Natural killer cell treated with Interleukin-12 subunit alpha and Interleukin-12 subunit beta and Interleukin-15 and Interleukin-18, amount 100 ng/mL, for 72 hours (primary cell): ENCODE measurements at regions not wholly inside any gene's neighbourhood (a gene's known extent, or its start where the extent isn't known, plus 50 kb on each side); places are given as distances from the start of the nearest gene placed in this dataset.

ENCODE experiments used
- ATAC-seq, 2 donors: fragments of 150-1000 bp; cut with Tn5 transposase in 1 of 2; sonication (Bioruptor Pico), chemical (Tn5 transposase) in 1 of 2; 2 replicates each; pipeline ENCODE4 v1.10.0; 2021
- DNase-seq: peaks from one replicate; pipeline ENCODE4 v3.0.0; 2022; ENCODE audit warnings: low spot score
- H3K27ac Mint-ChIP-seq, 2 donors: 1 replicate in 1 of 2; 2 replicates in 1 of 2; pipeline ENCODE4 v1.8.0; 2022; ENCODE audit warnings: mixed read lengths in 2 of 2, mild to moderate bottlenecking in 1 of 2, moderate library complexity in 1 of 2
- H3K27me3 Mint-ChIP-seq, 2 donors: 1 replicate in 1 of 2; 2 replicates in 1 of 2; pipeline ENCODE4 v1.8.0; 2022; ENCODE audit warnings: mixed read lengths in 2 of 2
- H3K36me3 Mint-ChIP-seq: one replicate; pipeline ENCODE4 v1.8.0; 2022; ENCODE audit warnings: mixed read lengths
- H3K4me1 Mint-ChIP-seq, 2 donors: 1 replicate in 1 of 2; 2 replicates in 1 of 2; pipeline ENCODE4 v1.8.0; 2022; ENCODE audit warnings: low read depth in 2 of 2, mixed read lengths in 2 of 2, mild to moderate bottlenecking in 1 of 2
- H3K4me3 Mint-ChIP-seq: one replicate; pipeline ENCODE4 v1.8.0; 2022; ENCODE audit warnings: mixed read lengths
- H3K9me3 Mint-ChIP-seq: 2 replicates; pipeline ENCODE4 v1.8.0; 2022; ENCODE audit warnings: mixed read lengths

DNA sequence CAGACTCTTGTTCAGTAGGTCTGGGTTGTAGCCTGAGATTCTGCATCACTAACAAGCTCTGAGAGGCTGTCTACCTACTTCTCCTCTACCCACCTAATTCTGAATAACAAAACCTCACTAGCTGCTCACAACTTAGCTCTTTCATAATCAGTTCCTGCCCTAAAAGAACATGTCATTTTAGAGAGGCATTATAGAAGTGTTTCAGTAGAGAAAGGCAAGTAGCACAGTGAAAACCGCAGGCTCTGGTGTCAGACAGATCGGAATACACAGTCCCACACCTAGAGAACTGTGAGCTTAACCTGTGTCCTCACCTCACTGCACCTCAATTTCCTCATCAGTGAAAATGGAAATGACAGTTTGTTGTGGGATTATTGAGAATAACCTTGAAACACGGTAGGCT, 1337.6 kb upstream of the TENM4 start:
- Mint-ChIP-seq H3K9me3 (peaks cover 21% of the 10 kb centered on the region), H3K27ac (no peak overlapping the region), H3K36me3 (peaks cover 5% of the 10 kb centered on the region), H3K4me1 (no peaks in the 10 kb centered on the region), H3K27me3 (no peaks in the 10 kb centered on the region), H3K4me3 (no peak overlapping the region)
- DNase-seq (no peak), ATAC-seq (no peak)

DNA sequence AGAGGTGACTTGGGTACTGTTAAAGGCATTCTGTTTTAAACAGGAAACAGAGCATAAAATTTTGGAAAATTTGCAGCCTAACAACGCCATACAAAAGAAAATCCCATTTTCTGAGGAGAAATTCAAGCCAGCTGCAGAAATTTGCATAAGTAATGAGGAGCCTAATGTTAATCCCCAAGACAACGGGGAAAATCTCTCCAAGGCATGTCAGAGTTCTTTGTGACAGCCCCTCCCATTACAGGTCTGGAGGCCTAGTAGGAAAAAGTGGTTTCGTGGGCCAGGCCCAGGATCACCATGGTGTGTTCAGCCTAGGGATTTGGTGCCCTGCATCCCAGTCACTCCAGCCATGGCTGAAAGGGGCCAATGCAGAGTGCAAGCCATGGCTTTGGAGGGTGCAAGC, 1333.1 kb upstream of the TENM4 start:
- H3K27ac Mint-ChIP-seq, result no peak overlapping the region

DNA sequence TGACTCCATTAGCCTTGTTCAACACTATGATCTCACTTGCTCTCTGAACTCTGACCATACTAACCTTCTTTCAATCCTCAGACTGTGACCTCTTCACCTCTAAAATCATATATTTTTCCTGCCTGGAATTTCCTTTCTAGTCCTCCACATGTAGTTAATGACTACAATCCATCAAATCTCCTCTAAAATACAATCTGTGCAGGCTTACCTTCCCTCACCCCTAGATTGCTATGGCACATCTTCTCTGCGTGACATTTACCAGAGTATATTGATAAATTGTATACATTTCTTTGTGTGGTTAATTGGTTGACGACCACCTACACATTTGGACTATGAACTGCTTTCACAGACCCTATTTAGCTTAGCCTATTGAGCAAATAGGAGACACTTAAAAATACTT, 1330.2 kb upstream of the TENM4 start:
- no peaks in the 10 kb centered on the region for H3K4me1 Mint-ChIP-seq

More for the DNA sequence above, 1333.1 kb upstream of the TENM4 start:
- no peaks in the 10 kb centered on the region for H3K4me1 Mint-ChIP-seq
- no peak overlapping the region for H3K4me3 Mint-ChIP-seq
- H3K27me3 Mint-ChIP-seq, result no peaks in the 10 kb centered on the region
- H3K9me3 Mint-ChIP-seq, result peaks cover 27% of the 10 kb centered on the region
- DNase-seq (no peak), ATAC-seq (no peak)
- H3K36me3 Mint-ChIP-seq, result peaks cover 5% of the 10 kb centered on the region

DNA sequence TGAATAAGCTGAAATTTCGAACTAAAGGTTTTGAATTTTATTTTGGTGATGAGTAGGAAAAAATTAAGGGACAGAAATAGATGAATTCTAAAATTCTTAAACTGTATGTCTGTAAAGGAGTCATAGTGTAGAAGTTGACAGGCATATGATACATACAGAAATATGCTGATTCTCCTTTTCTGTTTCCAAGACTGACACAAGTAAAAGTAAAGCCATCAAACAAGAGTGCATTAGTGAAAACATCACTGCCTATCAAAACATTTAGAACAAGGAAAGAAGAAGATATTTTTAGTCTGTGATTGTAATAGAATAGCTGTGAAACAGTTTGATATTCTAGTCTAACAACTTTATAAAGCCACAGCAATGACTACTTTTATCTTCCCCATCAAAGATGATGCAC, 1318.0 kb upstream of the TENM4 start:
- Mint-ChIP-seq H3K27ac (no peak overlapping the region), H3K9me3 (peaks cover 25% of the 10 kb centered on the region), H3K27me3 (no peaks in the 10 kb centered on the region), H3K4me1 (no peaks in the 10 kb centered on the region), H3K4me3 (no peak overlapping the region), H3K36me3 (peaks cover 4% of the 10 kb centered on the region)
- ATAC-seq (no peak), DNase-seq (no peak)

More for the DNA sequence above, 1330.2 kb upstream of the TENM4 start:
- ATAC-seq (no peak), DNase-seq (no peak)
- H3K27ac Mint-ChIP-seq, result no peak overlapping the region
- H3K27me3 Mint-ChIP-seq, result no peaks in the 10 kb centered on the region
- peaks cover 5% of the 10 kb centered on the region for H3K36me3 Mint-ChIP-seq
- peaks cover 29% of the 10 kb centered on the region for H3K9me3 Mint-ChIP-seq
- H3K4me3 Mint-ChIP-seq, result no peak overlapping the region

DNA sequence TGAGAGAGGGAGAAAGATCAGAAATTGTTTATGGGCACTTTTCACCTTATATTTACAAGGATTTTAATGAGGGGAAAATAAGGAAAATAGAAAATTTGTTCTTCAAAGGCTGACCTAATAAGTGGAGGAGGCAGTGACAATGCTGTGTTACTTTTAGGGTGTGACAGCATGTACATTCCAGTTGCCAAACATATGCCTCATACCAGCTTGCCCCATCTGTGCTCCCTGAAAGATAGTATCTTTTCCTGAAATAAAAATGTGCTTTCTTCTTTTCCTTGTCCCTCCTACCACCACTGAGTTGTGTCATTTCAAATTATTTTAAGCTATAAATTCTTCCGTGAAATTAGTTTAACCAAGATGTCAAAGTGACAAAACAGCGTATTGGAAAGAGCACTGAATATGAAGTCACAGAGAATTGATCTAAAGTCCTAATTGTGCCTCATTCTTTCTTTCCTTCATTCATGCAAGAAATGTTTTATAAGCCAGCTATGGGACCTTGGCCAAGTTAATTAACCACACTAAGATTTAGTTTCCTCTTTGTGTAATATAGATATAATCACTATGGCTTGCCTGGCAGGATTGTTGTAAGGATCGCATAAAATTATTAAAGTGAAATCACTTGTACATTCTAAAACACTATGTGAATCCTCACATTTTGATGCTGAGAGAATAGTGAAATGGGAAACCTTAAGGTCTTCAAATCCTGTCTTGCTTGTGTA, 1307.5 kb upstream of the TENM4 start:
- Mint-ChIP-seq H3K4me3 (no peak overlapping the region), H3K27me3 (no peaks in the 10 kb centered on the region), H3K4me1 (no peaks in the 10 kb centered on the region), H3K36me3 (no peaks in the 10 kb centered on the region), H3K27ac (no peak overlapping the region), H3K9me3 (peaks cover 4% of the 10 kb centered on the region)
- DNase-seq, result no peak
- ATAC-seq, result no peak

DNA sequence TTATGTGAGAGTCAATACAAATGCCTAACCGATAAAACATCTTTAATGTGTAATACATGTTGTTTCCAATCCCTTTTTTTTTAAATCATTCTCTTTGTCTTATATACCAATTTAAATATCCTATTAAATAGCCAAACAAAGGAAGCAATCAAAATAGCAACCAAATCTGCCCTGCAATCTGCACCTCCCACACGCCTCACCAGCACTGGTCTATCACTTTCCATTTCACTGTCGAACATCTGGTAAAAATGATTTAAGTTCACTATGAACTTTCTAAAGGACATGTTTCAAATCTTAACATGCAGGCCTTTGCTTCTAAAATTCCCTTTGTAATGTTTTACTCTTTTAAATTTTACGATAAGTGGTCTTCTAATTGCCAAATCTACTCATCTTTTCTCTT, 1305.5 kb upstream of the TENM4 start:
- DNase-seq (no peak), ATAC-seq (no peak)
- no peaks in the 10 kb centered on the region for H3K4me1 Mint-ChIP-seq
- no peaks in the 10 kb centered on the region for H3K27me3 Mint-ChIP-seq
- H3K27ac Mint-ChIP-seq, result no peak overlapping the region
- no peaks in the 10 kb centered on the region for H3K36me3 Mint-ChIP-seq
- no peak overlapping the region for H3K4me3 Mint-ChIP-seq
- peaks cover 10% of the 10 kb centered on the region for H3K9me3 Mint-ChIP-seq

DNA sequence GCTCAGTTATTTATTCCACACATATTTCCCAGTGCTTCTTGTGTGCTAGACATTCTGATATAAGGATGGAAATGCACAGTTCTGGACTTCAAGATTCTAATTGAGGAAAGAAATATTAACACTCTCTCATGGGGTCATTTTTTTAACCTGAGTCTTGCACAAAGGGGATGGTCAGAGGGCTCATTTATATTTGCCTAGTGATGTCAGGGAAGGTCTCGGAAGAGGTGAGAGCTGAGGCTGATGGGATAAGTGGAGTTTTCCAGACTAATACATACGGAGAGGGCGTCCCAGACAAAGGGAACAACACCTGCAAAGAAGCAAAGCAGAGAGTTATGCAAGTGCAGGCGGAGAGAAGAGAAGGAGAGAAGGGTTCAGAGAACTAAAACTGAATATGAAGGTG, 1304.6 kb upstream of the TENM4 start:
- H3K9me3 Mint-ChIP-seq, result peaks cover 10% of the 10 kb centered on the region
- ATAC-seq, result no peak
- H3K27ac Mint-ChIP-seq, result no peak overlapping the region
- H3K36me3 Mint-ChIP-seq, result no peaks in the 10 kb centered on the region
- H3K4me1 Mint-ChIP-seq, result no peaks in the 10 kb centered on the region
- DNase-seq, result no peak
- no peak overlapping the region for H3K4me3 Mint-ChIP-seq
- no peaks in the 10 kb centered on the region for H3K27me3 Mint-ChIP-seq

DNA sequence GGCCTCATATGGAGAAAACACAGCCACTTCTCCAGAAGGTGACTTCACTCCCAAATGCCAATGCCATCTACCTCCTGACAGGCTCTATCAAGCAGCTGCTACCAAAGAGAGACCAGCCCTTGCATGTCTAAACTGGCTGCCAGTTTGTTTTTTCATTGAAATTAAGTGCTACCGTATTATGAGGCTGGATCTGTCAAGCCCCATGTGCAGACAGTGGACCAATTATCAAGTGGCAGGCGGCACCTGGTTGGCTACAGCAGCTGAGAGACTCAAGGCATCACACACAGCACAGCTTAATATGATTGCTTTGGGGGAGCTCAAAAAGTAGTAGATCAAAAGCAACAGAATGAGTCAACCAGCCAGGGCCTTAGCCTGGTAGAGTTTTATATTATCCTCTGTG, 1293.0 kb upstream of the TENM4 start:
- no peak overlapping the region for H3K27ac Mint-ChIP-seq
- no peaks in the 10 kb centered on the region for H3K4me1 Mint-ChIP-seq
- no peaks in the 10 kb centered on the region for H3K36me3 Mint-ChIP-seq
- ATAC-seq, result no peak
- no peaks in the 10 kb centered on the region for H3K27me3 Mint-ChIP-seq
- peaks cover 17% of the 10 kb centered on the region for H3K9me3 Mint-ChIP-seq
- no peak for DNase-seq
- no peak overlapping the region for H3K4me3 Mint-ChIP-seq

DNA sequence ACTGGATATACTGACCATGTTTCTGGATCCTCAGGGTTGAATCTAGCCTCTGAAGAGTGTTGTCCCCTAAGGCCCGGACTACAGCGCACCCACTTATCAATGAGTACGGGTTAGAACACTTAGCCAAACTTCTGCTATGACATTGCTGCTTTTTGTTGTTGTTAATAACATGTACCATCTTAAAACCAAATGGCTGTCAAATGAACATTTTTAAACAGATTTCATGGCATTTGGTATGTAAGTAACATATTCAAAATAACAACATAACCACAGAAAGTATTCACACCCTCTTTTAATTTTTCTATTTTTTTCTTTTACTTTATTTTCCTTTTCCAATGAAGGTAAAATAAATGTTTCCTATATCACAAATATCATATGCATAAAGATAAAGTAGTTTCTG, 1292.5 kb upstream of the TENM4 start:
- no peak overlapping the region for H3K27ac Mint-ChIP-seq
- H3K4me3 Mint-ChIP-seq, result no peak overlapping the region
- no peaks in the 10 kb centered on the region for H3K36me3 Mint-ChIP-seq
- H3K4me1 Mint-ChIP-seq, result no peaks in the 10 kb centered on the region
- peaks cover 17% of the 10 kb centered on the region for H3K9me3 Mint-ChIP-seq
- ATAC-seq (no peak), DNase-seq (no peak)
- no peaks in the 10 kb centered on the region for H3K27me3 Mint-ChIP-seq

DNA sequence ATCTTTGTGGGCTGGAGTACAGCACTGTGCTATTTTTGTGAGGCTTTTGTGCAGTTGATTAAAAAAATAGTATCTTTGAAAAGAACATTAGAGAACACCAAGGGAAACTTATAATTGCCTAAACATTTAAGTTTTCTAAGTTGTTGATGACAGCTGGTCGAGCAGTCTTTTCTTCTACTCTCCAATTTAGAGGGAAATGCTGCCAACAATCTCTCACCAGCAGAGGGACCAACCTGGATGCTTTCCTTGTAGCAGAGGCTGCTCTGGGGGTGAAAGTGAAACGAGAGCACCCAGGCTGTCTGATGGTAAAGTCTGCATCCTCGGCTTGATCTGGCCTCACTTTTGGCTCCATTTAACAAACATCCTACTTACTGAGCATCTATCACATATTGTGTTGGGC, 1286.5 kb upstream of the TENM4 start:
- H3K4me1 Mint-ChIP-seq, result no peaks in the 10 kb centered on the region
- DNase-seq (no peak), ATAC-seq (no peak)
- no peak overlapping the region for H3K27ac Mint-ChIP-seq
- no peak overlapping the region for H3K4me3 Mint-ChIP-seq
- no peaks in the 10 kb centered on the region for H3K27me3 Mint-ChIP-seq
- H3K9me3 Mint-ChIP-seq, result peaks cover 13% of the 10 kb centered on the region
- no peaks in the 10 kb centered on the region for H3K36me3 Mint-ChIP-seq

DNA sequence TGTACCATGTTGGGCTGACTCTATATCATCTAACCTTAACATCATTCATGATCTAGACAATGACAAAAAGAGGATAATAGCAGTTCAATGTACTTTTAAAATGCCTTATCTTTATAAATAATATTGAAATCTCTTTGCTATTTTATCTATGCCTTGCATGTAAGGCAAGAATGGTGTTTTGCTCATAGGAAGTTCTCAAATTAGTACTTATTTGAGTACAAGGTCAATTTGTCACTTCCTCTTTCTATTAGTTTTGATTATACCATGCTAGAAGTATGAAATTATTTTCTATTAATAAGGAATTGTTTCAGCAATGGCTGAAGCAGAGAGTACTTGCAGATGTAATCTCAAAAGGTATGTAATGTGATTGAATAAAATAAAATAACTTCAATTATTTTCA, 1285.4 kb upstream of the TENM4 start:
- Mint-ChIP-seq H3K36me3 (no peaks in the 10 kb centered on the region), H3K27me3 (no peaks in the 10 kb centered on the region), H3K4me3 (no peak overlapping the region), H3K4me1 (no peaks in the 10 kb centered on the region), H3K27ac (no peak overlapping the region), H3K9me3 (peaks cover 13% of the 10 kb centered on the region)
- ATAC-seq (no peak), DNase-seq (no peak)

DNA sequence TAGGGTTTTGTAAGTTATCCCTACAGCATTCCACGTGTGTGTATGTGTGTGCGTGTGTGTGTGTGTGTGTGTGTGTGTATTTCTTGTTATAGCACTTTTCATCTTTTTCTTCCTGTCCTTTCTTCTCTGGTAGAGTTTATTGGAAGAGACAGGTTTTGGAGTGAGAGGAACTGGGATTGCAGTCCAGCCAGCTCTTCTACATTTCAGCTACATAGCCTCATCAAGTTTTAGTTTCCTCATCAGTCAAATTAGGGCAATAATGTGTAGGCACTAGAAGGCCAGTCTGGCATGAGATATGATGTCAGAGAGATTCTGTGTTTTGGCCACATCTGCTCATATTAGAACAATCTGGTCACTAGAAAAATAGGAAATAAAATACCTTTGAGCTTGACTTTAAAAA, 1283.5 kb upstream of the TENM4 start:
- Mint-ChIP-seq H3K4me3 (no peak overlapping the region), H3K9me3 (peaks cover 13% of the 10 kb centered on the region), H3K27me3 (no peaks in the 10 kb centered on the region), H3K36me3 (no peaks in the 10 kb centered on the region), H3K4me1 (no peaks in the 10 kb centered on the region), H3K27ac (no peak overlapping the region)
- DNase-seq (no peak), ATAC-seq (no peak)

DNA sequence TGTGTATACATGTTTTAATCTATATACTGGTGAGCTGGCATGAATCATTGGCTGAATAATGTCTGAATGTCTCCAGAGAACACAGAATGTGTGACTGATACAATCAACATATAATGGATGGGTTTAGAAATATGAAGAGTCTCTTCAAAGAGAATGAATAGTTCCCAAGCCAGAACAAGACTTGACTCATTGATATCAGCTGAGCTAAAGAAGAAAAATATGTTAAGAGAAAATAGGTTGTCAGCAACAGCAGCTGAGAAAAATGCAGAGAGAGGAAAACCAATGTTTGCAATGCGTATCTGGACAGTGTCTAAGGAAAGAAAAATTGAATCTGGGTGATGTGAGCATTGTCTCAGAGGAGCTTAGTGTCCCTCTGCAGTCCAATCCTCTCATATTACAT, 1281.8 kb upstream of the TENM4 start:
- Mint-ChIP-seq H3K4me3 (no peak overlapping the region), H3K36me3 (peaks cover 4% of the 10 kb centered on the region), H3K9me3 (peaks cover 4% of the 10 kb centered on the region), H3K27ac (no peak overlapping the region), H3K4me1 (no peaks in the 10 kb centered on the region), H3K27me3 (no peaks in the 10 kb centered on the region)
- DNase-seq, result no peak
- no peak for ATAC-seq

DNA sequence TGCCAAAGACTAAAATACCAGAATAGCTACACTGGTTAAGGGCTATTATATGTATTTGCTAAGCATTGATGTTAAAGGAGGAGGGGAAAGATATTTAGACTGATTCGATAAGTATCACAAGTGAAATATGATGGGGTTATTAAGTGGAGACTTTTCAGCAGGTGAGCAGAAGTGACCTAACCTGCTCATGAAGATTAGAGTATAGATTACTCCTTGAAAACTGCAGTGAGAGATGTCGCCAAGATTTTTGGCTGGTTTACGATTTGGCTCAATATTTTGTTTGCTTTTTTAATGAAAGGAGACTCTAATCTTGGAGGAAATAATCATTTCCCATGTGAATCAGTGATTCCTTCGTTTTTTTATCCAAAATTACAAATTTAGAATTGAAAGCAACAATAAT, 1279.5 kb upstream of the TENM4 start:
- Mint-ChIP-seq H3K4me1 (no peaks in the 10 kb centered on the region), H3K4me3 (no peak overlapping the region), H3K36me3 (peaks cover 4% of the 10 kb centered on the region), H3K27ac (no peak overlapping the region), H3K9me3 (peaks cover 6% of the 10 kb centered on the region), H3K27me3 (no peaks in the 10 kb centered on the region)
- ATAC-seq, result no peak
- DNase-seq, result no peak

DNA sequence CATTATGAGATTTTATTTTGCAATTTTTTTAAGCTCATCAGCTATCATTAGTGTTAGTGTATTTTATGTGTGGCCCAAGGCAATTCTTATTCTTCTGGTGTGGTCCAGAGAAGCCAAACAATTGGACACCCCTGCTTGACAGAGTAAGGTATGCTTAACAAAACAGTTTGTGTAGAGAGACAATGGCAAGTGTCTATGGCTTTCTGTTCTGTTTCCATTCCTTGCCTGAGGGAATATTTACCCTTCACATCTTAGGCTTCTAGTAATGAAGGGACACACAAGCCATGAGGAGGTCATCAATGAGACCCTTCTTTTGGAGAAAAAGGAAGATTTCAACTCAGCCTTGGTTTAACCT, 1278.4 kb upstream of the TENM4 start:
- Mint-ChIP-seq H3K4me1 (no peaks in the 10 kb centered on the region), H3K27me3 (no peaks in the 10 kb centered on the region), H3K27ac (no peak overlapping the region), H3K4me3 (no peak overlapping the region), H3K9me3 (peaks cover 11% of the 10 kb centered on the region), H3K36me3 (peaks cover 4% of the 10 kb centered on the region)
- no peak for DNase-seq
- no peak for ATAC-seq
